ENCODE measurements at regions not wholly inside any gene's neighbourhood (a gene's known extent, or its start where the extent isn't known, plus 50 kb on each side); places are given as distances from the start of the nearest gene placed in this dataset.

GRCh38 chr2:30055548-30055947 is 91.3 kb upstream of the YPEL5 start:
- no peak for DNase-seq

DNA sequence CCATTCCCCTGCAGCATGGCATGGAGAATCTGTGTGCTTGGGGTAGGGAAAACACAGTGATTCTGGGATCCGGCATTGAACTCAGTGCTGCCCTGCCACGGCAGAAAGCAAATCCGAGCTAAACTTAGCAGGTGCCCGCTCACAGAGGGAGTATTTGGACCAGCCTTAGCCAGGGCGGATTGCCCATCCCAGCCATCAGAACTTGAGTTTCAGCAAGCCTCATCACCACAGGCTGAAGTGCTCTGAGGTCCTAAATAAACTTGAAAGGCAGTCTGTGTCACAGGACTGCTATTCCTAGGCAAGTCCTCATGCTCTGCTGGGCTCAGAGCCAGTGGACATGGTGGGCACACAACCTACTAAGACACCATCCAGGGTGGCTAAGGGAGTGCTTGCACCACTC is 86.2 kb upstream of the YPEL5 start:
- no peak for DNase-seq

DNA sequence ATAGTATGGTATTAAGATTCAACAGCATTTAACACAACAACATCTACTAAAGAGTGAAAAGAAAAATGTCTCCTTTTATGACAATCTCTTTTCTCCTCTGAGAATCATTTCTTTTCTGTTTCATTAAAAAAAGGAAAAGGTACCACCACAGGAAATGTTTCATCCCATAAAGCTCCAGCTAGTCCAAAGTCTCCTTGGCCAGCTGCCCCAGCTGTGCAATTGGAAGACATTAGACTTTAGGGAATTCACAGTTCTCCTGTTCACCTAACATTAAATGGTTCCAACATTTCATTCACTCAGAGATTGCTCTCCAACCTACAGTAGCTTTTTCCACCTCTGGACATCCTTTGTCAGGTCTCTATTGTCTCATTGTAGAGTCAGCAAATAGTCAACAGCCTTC is 78.7 kb upstream of the YPEL5 start:
- no peak for DNase-seq

GRCh38 chr2:30072250-30072842 is 74.5 kb upstream of the YPEL5 start:
- DNase-seq: peak; percentile 62 to 63

- no peak for DNase-seq
These were observed 73.3 kb upstream of the YPEL5 start for GRCh38 chr2:30073523-30073922.

DNA sequence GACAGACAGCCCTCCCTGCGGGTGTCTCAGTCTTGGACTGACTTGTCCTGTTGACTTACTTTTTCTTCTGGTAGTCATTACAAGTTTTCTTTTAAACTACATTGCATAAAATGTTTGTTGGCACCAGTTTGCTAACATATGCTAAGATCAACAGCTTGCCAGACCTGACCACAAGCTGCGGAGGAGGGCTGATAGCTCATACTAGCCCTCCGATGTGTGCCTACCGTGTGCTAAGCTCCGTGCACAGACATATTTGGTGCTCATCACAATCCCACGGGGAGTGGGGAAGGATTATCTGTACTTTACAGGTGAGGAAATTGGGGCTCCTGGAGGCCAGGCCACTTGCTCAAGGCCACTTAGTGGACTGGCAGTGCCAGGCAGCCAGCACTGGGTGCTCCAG is 72.8 kb upstream of the YPEL5 start:
- no peak for DNase-seq

DNA sequence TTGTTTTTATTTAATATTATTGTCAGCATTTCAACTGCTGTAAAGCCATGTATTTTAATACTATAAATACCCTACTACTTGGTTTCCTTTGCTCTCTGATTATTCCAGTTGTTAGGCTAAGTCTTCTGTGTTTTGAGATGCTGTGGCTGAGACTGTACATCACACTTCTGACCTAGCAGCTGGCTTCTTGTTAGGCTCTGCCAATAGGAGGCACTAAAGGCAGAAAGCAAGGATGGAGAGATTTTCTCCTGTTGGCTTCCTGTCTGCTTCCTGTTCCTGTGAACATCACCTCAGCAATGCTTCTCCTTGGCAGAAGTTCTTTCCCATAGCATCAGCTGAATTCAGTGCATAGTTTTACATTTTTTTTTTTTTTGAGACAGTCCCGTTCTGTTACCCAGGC is 68.3 kb upstream of the YPEL5 start:
- no peak for DNase-seq

DNA sequence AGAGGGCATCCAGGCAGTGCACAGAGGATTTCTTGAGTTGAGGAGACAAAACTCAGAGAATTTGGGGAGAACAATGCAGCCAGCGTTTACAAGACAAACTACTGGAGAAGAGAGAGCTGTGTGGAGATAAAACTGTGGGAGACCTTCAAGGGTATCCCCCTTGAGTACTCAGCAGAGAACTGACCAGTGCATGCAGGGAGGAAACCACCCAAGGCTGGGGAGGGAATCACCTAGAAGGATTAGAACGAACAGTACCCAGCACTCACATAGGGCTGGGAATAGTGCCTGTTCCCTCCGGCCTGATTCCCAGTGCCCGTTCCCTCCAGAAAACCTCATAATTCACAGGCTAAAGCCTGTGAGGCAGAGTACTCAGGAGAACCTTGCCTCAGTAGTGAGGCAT is 61.9 kb upstream of the YPEL5 start:
- DNase-seq: no peak

GRCh38 chr2:30089171-30089570 is 57.6 kb upstream of the YPEL5 start:
- no peak for DNase-seq

GRCh38 chr2:30095402-30095801 is 51.4 kb upstream of the YPEL5 start:
- no peak for DNase-seq

- no peak for DNase-seq
These were observed 50.4 kb upstream of the YPEL5 start for GRCh38 chr2:30096451-30096850.
